Tibial nerve (tissue), 4 donors: ENCODE measurements at regions not wholly inside any gene's neighbourhood (a gene's known extent, or its start where the extent isn't known, plus 50 kb on each side); places are given as distances from the start of the nearest gene placed in this dataset.

ENCODE experiments used
- CTCF ChIP-seq, 5 experiments: fragments of 200-600 bp in 3 of 5; fragments of 450-650 bp in 2 of 5; sonication (generic) in 3 of 5; IDR thresholded peaks; one replicate each; pipeline ENCODE4 v1.5.1; 2016 to 2019; ENCODE audit warnings: antibody characterized with exemption in 5 of 5, mild to moderate bottlenecking in 3 of 5, moderate library complexity in 2 of 5
- EP300 ChIP-seq, 2 donors: sonication (generic); formaldehyde crosslinking; IDR thresholded peaks; one replicate each; pipeline ENCODE4 v1.6.1; 2017; ENCODE audit warnings: antibody characterized with exemption in 2 of 2, mild to moderate bottlenecking in 1 of 2
- POLR2A ChIP-seq, 2 donors: fragments of 450-650 bp; IDR thresholded peaks; one replicate each; pipeline ENCODE4 v1.6.1; 2017; ENCODE audit warnings: antibody characterized with exemption in 2 of 2, mild to moderate bottlenecking in 2 of 2, moderate library complexity in 2 of 2

- TF ChIP-seq POLR2A (IDR thresholded peaks at IDR 0.05) (no peak), CTCF (IDR thresholded peaks at IDR 0.05) (no peak), EP300 (IDR thresholded peaks at IDR 0.05) (no peak)
Measured at GRCh38 chr4:154123897-154124296, 335.0 kb upstream of the SFRP2 start.
